ENCODE measurements at regions not wholly inside any gene's neighbourhood (a gene's known extent, or its start where the extent isn't known, plus 50 kb on each side); places are given as distances from the start of the nearest gene placed in this dataset.
A peak's percentile ranks its signal among the peaks of the same experiment; 100 is the strongest.

DNA sequence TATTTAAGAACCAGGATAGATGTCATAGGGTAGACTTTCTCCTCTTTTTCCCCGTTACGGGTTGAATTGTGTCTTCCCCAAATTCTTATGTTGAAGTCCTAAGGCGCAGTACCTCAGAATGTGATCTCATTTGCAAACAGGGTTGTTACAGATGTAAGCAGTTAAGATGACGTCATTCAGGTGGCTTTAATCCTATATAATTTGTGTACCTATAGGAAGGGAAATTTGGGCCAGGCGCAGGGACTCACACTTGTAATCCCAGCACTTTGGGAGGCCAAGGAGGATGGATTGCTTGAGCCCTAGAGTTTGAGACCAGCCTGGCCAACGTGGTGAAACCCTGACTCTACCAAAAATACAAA, 99.5 kb upstream of the DHX40 start:
- no peaks in the 10 kb centered on the region for H3K9me3 ChIP-seq
- no peaks in the 10 kb centered on the region for H3K36me3 ChIP-seq
- intact Hi-C loops (cut with DNase I) = no loop called here
- H3K27ac ChIP-seq = no peak overlapping the region
- H3K4me1 ChIP-seq = no peaks in the 10 kb centered on the region
- H3K27me3 ChIP-seq = no peaks in the 10 kb centered on the region
- no peak for DNase-seq (ENCODE audit: low spot score in 2 of 2)
- TF ChIP-seq, protein P1, sequence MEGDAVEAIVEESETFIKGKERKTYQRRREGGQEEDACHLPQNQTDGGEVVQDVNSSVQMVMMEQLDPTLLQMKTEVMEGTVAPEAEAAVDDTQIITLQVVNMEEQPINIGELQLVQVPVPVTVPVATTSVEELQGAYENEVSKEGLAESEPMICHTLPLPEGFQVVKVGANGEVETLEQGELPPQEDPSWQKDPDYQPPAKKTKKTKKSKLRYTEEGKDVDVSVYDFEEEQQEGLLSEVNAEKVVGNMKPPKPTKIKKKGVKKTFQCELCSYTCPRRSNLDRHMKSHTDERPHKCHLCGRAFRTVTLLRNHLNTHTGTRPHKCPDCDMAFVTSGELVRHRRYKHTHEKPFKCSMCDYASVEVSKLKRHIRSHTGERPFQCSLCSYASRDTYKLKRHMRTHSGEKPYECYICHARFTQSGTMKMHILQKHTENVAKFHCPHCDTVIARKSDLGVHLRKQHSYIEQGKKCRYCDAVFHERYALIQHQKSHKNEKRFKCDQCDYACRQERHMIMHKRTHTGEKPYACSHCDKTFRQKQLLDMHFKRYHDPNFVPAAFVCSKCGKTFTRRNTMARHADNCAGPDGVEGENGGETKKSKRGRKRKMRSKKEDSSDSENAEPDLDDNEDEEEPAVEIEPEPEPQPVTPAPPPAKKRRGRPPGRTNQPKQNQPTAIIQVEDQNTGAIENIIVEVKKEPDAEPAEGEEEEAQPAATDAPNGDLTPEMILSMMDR (IDR thresholded peaks at IDR 0.05) = no peak
- no peak overlapping the region for H3K4me3 ChIP-seq

DNA sequence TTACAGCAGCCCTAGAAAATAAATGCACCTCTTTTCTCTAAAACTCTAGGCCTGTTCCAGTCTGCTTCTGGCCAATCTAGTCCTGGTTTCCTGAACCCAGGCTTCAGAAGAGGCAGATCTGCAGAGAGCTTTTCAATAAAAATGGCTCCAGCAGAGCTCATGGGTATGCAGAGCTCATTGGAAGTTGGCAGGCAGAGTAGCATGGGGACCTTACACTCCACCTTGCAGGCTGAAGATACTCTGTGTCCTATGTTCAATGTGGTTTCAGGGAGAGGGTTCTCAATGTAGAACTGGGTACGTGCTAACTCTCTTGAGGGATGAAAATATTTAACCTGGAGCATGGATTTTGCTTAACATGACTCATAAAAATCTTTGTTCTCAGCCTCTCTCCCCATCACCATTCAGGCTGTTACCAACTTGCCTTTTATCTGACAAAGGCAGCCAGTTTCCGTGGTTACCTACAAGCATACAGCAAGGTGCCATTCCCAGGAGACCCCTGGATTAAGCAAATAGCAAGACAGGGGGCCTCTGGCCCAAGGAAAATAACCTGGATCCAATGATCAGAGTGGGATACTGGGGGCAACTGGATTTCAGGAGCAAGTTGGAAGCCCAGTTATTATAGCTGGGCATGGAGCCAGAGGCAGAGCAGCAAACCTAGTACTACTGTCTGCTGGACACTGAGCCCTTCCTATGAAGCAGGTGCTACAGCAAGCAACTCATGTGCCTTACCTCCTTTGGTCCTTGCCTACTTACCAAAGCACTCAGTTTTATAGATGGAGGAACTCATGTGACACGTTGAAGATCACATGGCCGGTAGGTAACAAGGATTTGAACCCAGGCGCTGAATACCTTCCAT, 98.2 kb upstream of the DHX40 start:
- H3K9me3 ChIP-seq = no peaks in the 10 kb centered on the region
- H3K27ac ChIP-seq = no peak overlapping the region
- H3K36me3 ChIP-seq = no peaks in the 10 kb centered on the region
- H3K27me3 ChIP-seq = no peaks in the 10 kb centered on the region
- H3K4me1 ChIP-seq = no peaks in the 10 kb centered on the region
- H3K4me3 ChIP-seq = no peak overlapping the region
- no peak for DNase-seq (ENCODE audit: low spot score in 2 of 2)
- intact Hi-C loops (cut with DNase I) = no loop called here
- TF ChIP-seq, protein P1 (IDR thresholded peaks at IDR 0.05) = no peak

DNA sequence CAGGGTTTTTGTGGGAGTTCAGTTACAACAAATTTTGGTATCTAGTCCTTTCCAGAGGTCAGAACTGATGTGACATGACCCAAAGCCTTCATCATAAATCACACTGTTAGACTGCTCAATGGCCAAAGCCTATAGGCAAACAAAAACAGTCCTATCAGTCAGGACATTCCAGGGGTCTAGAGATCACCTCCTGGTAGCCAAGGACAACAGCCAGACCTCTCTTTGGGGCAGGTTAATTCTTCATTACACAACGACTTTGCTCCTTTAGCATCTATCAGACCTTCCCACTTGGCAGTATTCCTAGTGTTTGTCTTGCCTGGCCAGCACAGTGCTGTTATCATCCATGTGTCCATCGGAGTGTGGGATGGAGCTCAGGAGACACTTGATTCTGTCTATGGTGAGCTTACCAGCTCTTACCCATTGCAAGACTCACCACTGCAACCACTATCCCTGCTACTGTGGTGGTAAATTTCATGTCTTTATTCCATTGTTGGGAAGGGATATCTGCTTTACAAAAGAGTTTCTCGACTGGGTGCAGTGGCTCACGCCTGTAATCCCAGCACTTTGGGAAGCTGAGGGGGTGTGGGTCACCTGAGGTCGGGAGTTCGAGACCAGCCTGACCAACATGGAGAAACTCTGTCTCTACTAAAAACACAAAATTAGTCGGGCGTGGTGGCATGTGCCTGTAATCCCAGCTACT, 95.5 kb upstream of the DHX40 start:
- Histone ChIP-seq H3K4me3 (no peak overlapping the region), H3K9me3 (no peaks in the 10 kb centered on the region), H3K4me1 (no peaks in the 10 kb centered on the region), H3K27ac (no peak overlapping the region), H3K27me3 (no peaks in the 10 kb centered on the region), H3K36me3 (no peaks in the 10 kb centered on the region)
- DNase-seq (ENCODE audit: low spot score in 2 of 2) = no peak
- TF ChIP-seq, protein P1 (IDR thresholded peaks at IDR 0.05) = no peak
- intact Hi-C loops (cut with DNase I) = no loop called here

DNA sequence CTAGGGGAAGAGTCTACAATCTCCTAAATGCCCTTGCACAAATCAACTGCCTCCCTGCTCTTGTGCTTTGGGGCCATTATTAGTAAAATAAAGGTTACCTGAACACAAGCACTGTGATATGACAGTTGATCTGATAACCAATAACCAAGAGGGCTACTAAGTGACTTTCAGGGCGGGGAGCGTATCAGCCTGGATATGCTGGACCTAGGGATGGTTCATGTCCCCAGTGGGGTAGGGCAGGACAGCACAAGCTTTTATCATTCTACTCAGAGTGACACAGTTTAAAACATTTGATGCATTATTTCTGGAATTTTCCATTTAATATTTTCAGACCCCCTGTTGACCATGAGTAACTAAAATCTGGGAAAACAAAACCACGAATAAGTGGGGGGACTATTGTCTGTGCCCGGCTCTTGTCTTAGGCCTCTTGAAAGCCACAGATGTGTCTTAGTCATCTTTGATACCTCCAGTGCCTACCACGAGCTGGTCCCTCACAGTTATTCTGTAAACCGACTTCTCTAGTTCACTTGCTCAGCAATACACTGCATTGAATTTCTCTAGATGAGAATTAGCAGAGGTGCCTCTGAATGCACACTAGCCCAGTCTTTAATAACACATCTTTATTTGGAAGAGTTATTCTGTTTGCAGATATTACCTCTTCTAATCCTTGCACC, 94.6 kb upstream of the DHX40 start:
- TF ChIP-seq, protein P1 (IDR thresholded peaks at IDR 0.05) = no peak
- no peaks in the 10 kb centered on the region for H3K4me1 ChIP-seq
- DNase-seq (ENCODE audit: low spot score in 2 of 2) = no peak

DNA sequence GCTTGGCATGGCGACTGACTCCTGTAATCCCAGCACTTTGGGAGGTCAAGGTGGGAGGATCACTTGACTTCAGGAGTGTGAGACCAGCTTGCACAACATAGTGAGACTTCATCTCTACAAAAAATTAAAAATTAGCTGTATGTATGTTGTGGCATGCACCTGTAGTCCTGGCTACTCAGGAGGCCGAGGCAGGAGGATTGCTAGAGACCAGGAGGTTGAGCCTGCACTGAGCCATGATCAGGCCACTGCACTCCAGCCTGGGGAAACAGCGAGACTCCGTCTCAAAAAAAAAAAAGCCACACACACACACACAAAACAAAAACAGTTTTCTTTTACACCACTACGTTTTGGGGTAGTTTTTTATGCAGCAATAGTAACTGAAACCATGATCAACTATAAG, 89.0 kb upstream of the DHX40 start:
- H3K4me1 ChIP-seq = no peaks in the 10 kb centered on the region
- no peak overlapping the region for H3K27ac ChIP-seq
- peak in 1 of 2 donors; percentile 12 for DNase-seq (ENCODE audit: low spot score in 2 of 2)
- H3K36me3 ChIP-seq = no peaks in the 10 kb centered on the region
- H3K9me3 ChIP-seq = no peaks in the 10 kb centered on the region
- TF ChIP-seq, protein P1 (IDR thresholded peaks at IDR 0.05) = no peak
- intact Hi-C loops (cut with DNase I) = no loop called here
- no peak overlapping the region for H3K4me3 ChIP-seq
- no peaks in the 10 kb centered on the region for H3K27me3 ChIP-seq

More for the DNA sequence above, 94.6 kb upstream of the DHX40 start:
- Histone ChIP-seq H3K27me3 (no peaks in the 10 kb centered on the region), H3K4me3 (no peak overlapping the region), H3K36me3 (no peaks in the 10 kb centered on the region), H3K27ac (no peak overlapping the region), H3K9me3 (no peaks in the 10 kb centered on the region)
- intact Hi-C loops (cut with DNase I) = no loop called here
